ENCODE measurements at regions not wholly inside any gene's neighbourhood (a gene's known extent, or its start where the extent isn't known, plus 50 kb on each side); places are given as distances from the start of the nearest gene placed in this dataset.
A peak's percentile ranks its signal among the peaks of the same experiment; 100 is the strongest.
"Not testable (repeated sequence)": the region's sequence is repeated elsewhere in the genome, so short reads cannot be mapped to it uniquely, and the experiment has no call there.

- H3K4me3 ChIP-seq (ENCODE audit: low read depth, low read length), result no peak overlapping the region
- no peak for TF ChIP-seq CTCF (conservative IDR thresholded peaks at IDR 0.05; ENCODE audit: low read depth, low read length)
- DNase-seq (ENCODE audit: low read depth), result no peak
These were observed 140.0 kb downstream of the GASK1B start for GRCh38 chr4:158032733-158033415.

- not testable (repeated sequence) for DNase-seq (ENCODE audit: low read depth); H3K4me3 ChIP-seq (ENCODE audit: low read depth, low read length)
These were observed 144.4 kb downstream of the GASK1B start for GRCh38 chr4:158028381-158028780.

DNA sequence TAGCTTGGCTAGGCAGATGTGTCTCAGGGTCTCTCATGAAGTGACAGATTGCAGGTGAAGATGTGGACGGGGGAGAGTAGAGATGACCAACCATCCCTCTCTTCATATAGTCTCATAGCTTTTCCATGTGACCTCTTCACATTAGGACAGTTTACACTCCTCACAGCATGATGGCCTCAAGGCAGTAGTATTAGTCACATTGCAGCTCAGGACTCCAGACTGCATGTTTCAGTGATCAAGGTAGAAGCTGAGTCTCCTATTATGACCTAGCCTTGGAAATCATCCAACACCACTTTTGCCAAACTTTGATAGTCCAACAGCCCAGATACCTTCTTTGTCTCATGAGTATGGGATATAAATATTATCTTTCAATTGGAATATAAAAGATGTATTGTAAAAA lies 147.7 kb downstream of the GASK1B start:
- no peak for TF ChIP-seq CTCF (conservative IDR thresholded peaks at IDR 0.05; ENCODE audit: low read depth, low read length)
- H3K4me3 ChIP-seq (ENCODE audit: low read depth, low read length), result no peak overlapping the region
- peak; percentile 47 for DNase-seq (ENCODE audit: low read depth)

- DNase-seq (ENCODE audit: low read depth), result peak; percentile 89
- no peak for TF ChIP-seq CTCF (conservative IDR thresholded peaks at IDR 0.05; ENCODE audit: low read depth, low read length)
- H3K4me3 ChIP-seq (ENCODE audit: low read depth, low read length), result no peak overlapping the region
These were observed 152.0 kb downstream of the GASK1B start for GRCh38 chr4:158020734-158021346.

- peak; percentile 96 for DNase-seq (ENCODE audit: low read depth)
- no peak overlapping the region for H3K4me3 ChIP-seq (ENCODE audit: low read depth, low read length)
- no peak for TF ChIP-seq CTCF (conservative IDR thresholded peaks at IDR 0.05; ENCODE audit: low read depth, low read length)
These were observed 152.6 kb downstream of the GASK1B start for GRCh38 chr4:158020176-158020575.

- no peak for TF ChIP-seq CTCF (conservative IDR thresholded peaks at IDR 0.05; ENCODE audit: low read depth, low read length)
- DNase-seq (ENCODE audit: low read depth), result no peak
- H3K4me3 ChIP-seq (ENCODE audit: low read depth, low read length), result no peak overlapping the region
These were observed 154.0 kb downstream of the GASK1B start for GRCh38 chr4:158018831-158019230.

- no peak overlapping the region for H3K4me3 ChIP-seq (ENCODE audit: low read depth, low read length)
- TF ChIP-seq CTCF (conservative IDR thresholded peaks at IDR 0.05; ENCODE audit: low read depth, low read length), result no peak
- no peak for DNase-seq (ENCODE audit: low read depth)
These were observed 154.5 kb downstream of the GASK1B start for GRCh38 chr4:158018221-158018830.
